Fibroblast of pulmonary artery (primary cell): ENCODE measurements at regions not wholly inside any gene's neighbourhood (a gene's known extent, or its start where the extent isn't known, plus 50 kb on each side); places are given as distances from the start of the nearest gene placed in this dataset.

Experiments used
- DNase-seq: peaks from one replicate; pipeline ENCODE4 v3.0.0-alpha.2; 2010; ENCODE audit warnings: low read depth
- H3K4me3 ChIP-seq: replicated peaks from 2 replicates; pipeline ENCODE4 v1.5.1; 2011; ENCODE audit warnings: low read depth, mild to moderate bottlenecking, control low read depth, low read length, moderate library complexity
- TF ChIP-seq, protein P1 (sequence below): IDR thresholded peaks from 2 replicates; pipeline ENCODE4 v1.5.1; 2011; ENCODE audit warnings: mild to moderate bottlenecking, control low read depth, low read length, inconsistent platforms; ENCODE audit errors: missing control alignments

DNA sequence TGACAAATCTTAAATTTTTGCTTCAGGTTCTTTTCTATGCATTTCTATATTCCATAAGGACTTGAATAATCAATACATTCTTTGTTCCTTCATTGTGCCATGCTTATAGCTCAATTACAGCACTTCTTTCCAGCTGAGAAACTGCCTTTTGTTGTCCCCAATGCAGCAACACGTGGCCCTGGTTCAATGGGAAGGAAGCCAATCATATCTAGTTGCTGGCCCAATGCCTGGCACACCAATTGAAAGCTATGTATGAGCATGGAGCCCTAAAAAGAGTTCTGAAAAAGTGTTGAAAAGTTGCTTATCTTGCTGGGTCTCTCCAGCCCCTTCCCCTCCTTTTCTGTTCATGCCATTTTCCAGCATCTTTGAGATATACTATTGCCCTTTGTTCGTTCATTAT, 448.0 kb upstream of the FAT3 start:
- TF ChIP-seq, protein P1, sequence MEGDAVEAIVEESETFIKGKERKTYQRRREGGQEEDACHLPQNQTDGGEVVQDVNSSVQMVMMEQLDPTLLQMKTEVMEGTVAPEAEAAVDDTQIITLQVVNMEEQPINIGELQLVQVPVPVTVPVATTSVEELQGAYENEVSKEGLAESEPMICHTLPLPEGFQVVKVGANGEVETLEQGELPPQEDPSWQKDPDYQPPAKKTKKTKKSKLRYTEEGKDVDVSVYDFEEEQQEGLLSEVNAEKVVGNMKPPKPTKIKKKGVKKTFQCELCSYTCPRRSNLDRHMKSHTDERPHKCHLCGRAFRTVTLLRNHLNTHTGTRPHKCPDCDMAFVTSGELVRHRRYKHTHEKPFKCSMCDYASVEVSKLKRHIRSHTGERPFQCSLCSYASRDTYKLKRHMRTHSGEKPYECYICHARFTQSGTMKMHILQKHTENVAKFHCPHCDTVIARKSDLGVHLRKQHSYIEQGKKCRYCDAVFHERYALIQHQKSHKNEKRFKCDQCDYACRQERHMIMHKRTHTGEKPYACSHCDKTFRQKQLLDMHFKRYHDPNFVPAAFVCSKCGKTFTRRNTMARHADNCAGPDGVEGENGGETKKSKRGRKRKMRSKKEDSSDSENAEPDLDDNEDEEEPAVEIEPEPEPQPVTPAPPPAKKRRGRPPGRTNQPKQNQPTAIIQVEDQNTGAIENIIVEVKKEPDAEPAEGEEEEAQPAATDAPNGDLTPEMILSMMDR, result no peak
- DNase-seq, result no peak
- no peak overlapping the region for H3K4me3 ChIP-seq

DNA sequence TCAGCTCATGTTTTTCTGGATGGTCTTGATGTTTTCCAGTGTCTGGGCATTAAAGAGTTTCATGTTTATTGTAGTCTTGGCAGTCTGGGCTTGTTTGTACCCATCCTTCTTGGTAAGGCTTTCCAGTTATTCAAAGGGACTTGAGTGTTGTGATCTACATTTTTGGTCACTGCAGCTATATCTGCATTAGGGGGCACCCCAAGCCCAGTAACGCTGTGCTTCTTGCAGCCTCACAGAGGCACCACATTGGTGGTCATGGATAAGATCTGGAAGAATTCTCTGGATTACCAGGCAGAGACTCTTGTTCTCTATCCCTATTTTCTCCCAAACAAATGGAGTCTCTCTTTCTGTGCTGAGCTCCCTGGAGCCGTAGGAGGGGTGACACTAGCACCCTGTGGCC, 451.5 kb upstream of the FAT3 start:
- TF ChIP-seq, protein P1, result peak; percentile 18

DNA sequence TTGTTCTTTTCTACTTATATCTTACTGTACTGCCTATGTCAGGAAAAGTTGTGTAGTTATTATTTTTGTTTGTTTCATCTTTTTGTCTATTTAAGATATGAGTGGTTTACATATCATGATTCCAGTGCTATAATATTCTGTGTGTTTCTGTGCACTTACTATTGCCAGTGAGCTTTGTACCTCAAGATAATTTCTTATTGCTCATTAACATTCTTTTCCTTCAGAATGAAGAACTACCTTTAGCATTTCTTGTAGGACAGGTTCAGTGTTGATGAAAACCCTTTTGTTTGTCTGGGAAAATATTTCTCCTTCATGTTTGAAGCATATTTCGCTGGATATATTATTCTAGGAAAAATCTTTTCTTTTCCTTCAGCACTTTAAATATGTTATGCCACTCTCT, 452.7 kb upstream of the FAT3 start:
- TF ChIP-seq, protein P1, result no peak
- DNase-seq, result no peak
- no peak overlapping the region for H3K4me3 ChIP-seq

More for the DNA sequence above, 451.5 kb upstream of the FAT3 start:
- DNase-seq, result peak; percentile 30
- H3K4me3 ChIP-seq, result no peak overlapping the region

DNA sequence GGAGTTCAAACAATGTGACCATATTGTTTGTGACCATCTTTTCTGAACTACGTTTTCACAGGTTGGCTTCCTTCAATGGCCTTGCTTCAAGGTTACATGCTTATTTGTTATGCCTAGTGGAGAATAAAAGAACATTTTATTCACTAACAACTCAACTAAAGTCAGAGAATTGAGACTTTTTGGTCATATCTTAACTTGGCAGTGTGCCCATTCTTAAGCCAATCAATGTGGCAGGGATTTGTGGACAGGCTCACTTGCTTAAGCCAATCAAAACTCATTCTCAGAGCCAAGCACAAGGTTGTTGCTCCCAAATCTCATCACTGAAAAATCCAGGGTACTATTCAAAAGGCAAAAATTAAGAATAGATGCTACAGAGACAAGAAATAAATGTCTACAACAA, 455.8 kb upstream of the FAT3 start:
- H3K4me3 ChIP-seq, result no peak overlapping the region
- TF ChIP-seq, protein P1, result no peak
- DNase-seq, result no peak

DNA sequence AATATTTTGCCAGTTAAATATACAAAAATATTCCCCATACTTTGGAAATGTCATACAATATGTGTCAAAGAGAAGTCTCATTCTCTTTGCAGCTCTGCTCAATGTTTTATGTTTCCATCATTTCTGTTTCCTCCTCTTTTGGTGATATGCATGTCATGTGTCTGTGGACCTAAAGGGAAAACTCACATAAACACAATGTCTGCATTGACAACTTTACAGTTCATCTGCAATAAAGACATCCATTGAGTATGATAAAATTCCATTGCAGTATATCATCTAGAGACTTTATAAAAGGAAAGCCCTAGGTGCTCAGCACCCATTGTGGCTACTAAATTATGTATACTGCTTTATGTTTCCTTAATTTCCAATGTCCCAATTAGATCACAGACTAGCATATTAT, 461.3 kb upstream of the FAT3 start:
- DNase-seq, result no peak

DNA sequence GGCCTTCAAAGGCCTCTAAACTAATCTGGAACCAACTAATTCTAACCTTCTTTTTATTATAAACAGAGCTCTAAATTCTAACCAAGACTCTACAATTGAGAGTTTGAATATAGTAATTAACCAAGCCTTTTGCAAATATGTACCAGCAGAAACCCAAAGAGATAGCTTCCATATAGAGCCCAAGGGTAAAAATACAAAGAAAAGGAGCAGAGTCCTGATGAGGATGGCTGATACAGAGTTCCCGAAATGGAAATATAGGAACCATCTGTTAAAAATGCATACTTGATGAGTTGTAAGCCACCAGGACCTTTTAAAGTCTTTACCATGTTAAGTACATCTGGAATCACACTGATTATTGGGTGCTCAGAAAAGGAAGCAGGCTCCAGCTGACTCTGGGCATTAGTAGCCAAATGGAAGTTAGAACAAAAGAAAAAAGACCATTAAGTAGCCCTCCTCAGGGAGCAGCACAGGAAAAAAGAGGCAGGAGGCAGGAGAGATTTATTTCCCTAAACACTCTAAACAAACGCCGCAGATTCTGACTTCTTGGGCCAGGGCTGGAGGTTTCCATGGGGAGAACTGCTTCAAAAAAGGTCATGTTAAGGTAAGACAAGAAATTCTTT, 463.1 kb upstream of the FAT3 start:
- no peak for DNase-seq
- TF ChIP-seq, protein P1, result no peak
- H3K4me3 ChIP-seq, result no peak overlapping the region

More for the DNA sequence above, 461.3 kb upstream of the FAT3 start:
- no peak overlapping the region for H3K4me3 ChIP-seq
- TF ChIP-seq, protein P1, result no peak

DNA sequence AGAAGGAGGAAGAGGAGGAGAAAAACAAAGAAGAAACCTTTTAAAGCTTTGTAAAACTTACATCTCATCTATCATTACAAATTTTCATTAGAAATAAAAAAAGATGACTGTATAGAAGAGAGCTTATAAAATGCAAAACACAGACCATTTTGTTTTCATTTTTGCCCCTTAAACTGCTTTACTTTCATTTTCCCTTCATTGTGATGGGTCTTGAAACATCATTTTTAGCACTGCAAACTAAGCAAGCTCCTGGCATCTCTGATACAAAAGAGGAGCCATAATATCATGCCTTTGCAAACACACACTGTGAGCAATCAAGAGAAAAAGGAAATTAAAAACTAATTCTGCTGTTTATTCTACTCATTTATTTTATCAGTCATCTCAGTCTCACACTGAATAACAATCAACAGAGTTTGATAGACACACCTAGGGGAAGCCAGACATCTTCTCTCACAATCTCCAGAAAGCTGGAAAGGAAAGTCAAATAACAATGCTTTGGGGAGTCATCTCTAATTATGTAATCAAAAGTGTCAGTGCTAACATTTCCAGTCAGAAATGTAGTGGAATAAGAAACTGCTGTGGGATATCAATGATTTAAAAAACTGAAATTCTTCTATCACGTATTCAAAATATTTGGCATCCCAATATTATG, 467.7 kb upstream of the FAT3 start:
- no peak overlapping the region for H3K4me3 ChIP-seq
- no peak for DNase-seq
- TF ChIP-seq, protein P1, result no peak
